ENCODE measurements at regions not wholly inside any gene's neighbourhood (a gene's known extent, or its start where the extent isn't known, plus 50 kb on each side); places are given as distances from the start of the nearest gene placed in this dataset.

DNA sequence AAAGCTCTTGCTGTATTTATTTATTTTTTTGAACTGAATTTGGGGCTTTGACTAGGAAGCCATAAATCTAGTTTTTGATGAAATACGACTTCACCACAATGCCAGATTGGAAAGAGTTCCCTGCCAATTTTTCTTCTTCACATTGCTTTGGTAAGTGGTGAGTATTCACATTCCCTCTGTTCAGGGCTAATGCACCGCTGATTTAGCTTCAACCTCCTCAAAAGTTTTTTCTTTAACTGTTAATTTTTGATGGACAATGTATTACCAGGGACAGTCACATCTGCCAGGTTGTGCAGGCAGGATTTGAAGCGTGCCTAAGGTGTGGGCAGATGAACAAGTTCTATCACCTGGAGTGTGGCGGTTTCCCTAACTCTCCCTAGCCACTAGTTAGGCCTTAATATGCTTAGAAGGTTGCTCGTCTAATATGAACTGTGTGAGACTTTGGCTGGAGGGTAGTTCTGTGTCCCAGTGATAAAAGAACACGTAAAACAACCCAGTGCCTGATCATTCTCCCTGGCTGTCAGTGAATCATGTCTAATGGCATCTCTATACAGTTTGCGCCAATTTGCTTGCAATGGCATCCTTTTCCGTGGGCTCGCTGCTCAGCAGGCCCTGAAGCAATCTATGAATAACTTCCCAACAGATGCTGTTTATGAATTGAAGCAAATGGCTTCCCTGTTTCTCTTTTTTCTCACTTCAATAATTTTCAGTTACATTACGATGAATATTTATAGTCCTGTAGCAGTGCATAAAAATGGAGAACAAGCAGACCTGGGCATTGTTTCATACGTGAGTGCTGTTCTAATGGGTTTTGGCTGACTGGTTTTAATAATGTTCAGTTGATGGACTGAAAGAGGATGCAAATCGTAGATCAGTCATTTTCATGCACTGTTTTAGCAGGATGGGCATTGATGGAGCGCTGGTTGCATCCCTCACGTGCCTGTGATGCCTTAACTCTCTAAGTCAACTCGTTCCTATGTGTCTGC lies 243.2 kb upstream of the SUCLG2 start:
- H3K9me2 ChIP-seq: no peaks in the 10 kb centered on the region
- no peak overlapping the region for H3K4me3 ChIP-seq (ENCODE audit: low read depth in 2 of 2, low read length in 1 of 2)
- TF ChIP-seq EZH2phosphoT487 (IDR thresholded peaks at IDR 0.05; ENCODE audit: borderline replicate concordance, low read depth): no peak
- no peak overlapping the region for H2AFZ ChIP-seq (ENCODE audit: low read depth)
- POLR2A ChIA-PET: no interaction called here
- no peaks in the 10 kb centered on the region for H3K79me2 ChIP-seq (ENCODE audit: insufficient read depth)
- no peaks in the 10 kb centered on the region for H3K9me3 ChIP-seq
- no peaks in the 10 kb centered on the region for H3K4me1 ChIP-seq (ENCODE audit: control insufficient read depth in 1 of 2, insufficient read depth in 2 of 2, low read depth in 1 of 2, low read length in 1 of 2)
- H3K4me2 ChIP-seq: no peak overlapping the region
- H3K36me3 ChIP-seq (replicated peaks in 1 of 2; ENCODE audit: control insufficient read depth in 1 of 2, insufficient read depth in 2 of 2, low read length in 1 of 2): no peaks in the 10 kb centered on the region
- H4K20me1 ChIP-seq (ENCODE audit: insufficient read depth): no peaks in the 10 kb centered on the region
- H3K9ac ChIP-seq: no peak overlapping the region
- H3K27me3 ChIP-seq (ENCODE audit: insufficient read depth): no peaks in the 10 kb centered on the region
- H3K27ac ChIP-seq (ENCODE audit: low read depth in 2 of 2, low read length in 1 of 2): no peak overlapping the region
- DNase-seq: no peak
- H3F3A ChIP-seq (replicated peaks; ENCODE audit: insufficient read depth): no peaks in the 10 kb centered on the region
- 37% methylated on average over 15 of the region's 15 CpGs for WGBS (ENCODE audit: low lambda C conversion rate)
- CTCF ChIA-PET: no interaction called here

DNA sequence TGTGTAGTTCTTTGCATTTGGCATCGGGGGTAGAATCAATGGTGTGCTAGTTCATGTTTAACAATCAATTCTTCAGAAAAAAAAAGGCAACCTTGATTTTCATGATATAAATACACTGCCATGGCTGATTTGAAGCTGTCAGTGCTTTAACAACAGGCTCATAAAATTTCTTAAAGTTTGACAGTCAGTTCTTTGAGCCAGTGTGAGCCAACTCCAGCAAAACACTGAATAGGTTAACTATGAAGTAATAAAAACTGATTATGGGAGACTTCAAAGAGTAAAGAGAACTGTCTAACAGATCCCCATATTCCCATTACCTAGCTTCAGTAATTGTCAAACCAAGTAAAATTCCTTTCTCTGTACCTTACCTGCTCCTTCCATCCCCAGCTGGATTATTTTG lies 241.7 kb upstream of the SUCLG2 start:
- Histone ChIP-seq H3F3A (replicated peaks; ENCODE audit: insufficient read depth) (no peaks in the 10 kb centered on the region), H3K4me1 (ENCODE audit: control insufficient read depth in 1 of 2, insufficient read depth in 2 of 2, low read depth in 1 of 2, low read length in 1 of 2) (no peaks in the 10 kb centered on the region), H3K4me3 (ENCODE audit: low read depth in 2 of 2, low read length in 1 of 2) (no peak overlapping the region), H3K4me2 (no peak overlapping the region), H3K9me3 (no peaks in the 10 kb centered on the region), H2AFZ (ENCODE audit: low read depth) (no peak overlapping the region), H3K27ac (ENCODE audit: low read depth in 2 of 2, low read length in 1 of 2) (no peak overlapping the region), H3K9me2 (no peaks in the 10 kb centered on the region), H3K27me3 (ENCODE audit: insufficient read depth) (no peaks in the 10 kb centered on the region), H3K79me2 (ENCODE audit: insufficient read depth) (no peaks in the 10 kb centered on the region), H4K20me1 (ENCODE audit: insufficient read depth) (no peaks in the 10 kb centered on the region), H3K9ac (no peak overlapping the region), H3K36me3 (replicated peaks in 1 of 2; ENCODE audit: control insufficient read depth in 1 of 2, insufficient read depth in 2 of 2, low read length in 1 of 2) (no peaks in the 10 kb centered on the region)
- TF ChIP-seq TAF1 (IDR thresholded peaks at IDR 0.05; ENCODE audit: borderline replicate concordance, low read depth, low read length) (no peak), FOXJ3 (CRISPR knock-in tag; IDR thresholded peaks at IDR 0.05) (no peak)
- no CpG with 5 or more reads among the region's 1 CpG for WGBS (ENCODE audit: low lambda C conversion rate)
- no peak for DNase-seq
- POLR2A ChIA-PET: no interaction called here
- CTCF ChIA-PET: interaction anchor here (0.9 kb wide), 1 partner anchor 106 kb away, joined by 3 read pairs; no protein-coding TSS in a partner anchor

DNA sequence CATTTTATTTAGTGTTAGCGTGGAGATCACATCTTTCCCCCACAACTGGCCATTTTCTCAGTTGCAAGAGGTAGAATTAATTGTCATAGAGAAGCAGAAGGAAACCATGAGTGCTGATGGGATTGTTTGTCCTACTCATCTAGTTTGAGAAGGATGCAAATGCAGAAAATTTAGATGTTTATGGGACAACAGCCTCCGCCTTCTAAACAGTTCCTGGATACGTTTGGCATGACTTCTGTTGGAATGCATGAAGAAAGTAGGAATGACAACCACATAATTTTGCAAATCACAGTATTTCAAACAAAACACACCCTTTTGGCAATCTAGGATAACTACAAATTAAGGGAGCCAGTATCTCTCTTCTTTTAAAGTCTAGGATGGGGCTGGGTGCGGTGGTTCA lies 240.1 kb upstream of the SUCLG2 start:
- no peak for TF ChIP-seq MEF2A (IDR thresholded peaks at IDR 0.05; ENCODE audit: borderline replicate concordance, low read depth)
- H4K20me1 ChIP-seq (ENCODE audit: insufficient read depth): no peaks in the 10 kb centered on the region
- no peaks in the 10 kb centered on the region for H3F3A ChIP-seq (replicated peaks; ENCODE audit: insufficient read depth)
- H3K27ac ChIP-seq (ENCODE audit: low read depth in 2 of 2, low read length in 1 of 2): no peak overlapping the region
- H3K4me1 ChIP-seq (ENCODE audit: control insufficient read depth in 1 of 2, insufficient read depth in 2 of 2, low read depth in 1 of 2, low read length in 1 of 2): no peaks in the 10 kb centered on the region
- no peak overlapping the region for H3K4me3 ChIP-seq (ENCODE audit: low read depth in 2 of 2, low read length in 1 of 2)
- H2AFZ ChIP-seq (ENCODE audit: low read depth): no peak overlapping the region
- no peaks in the 10 kb centered on the region for H3K9me3 ChIP-seq
- WGBS (ENCODE audit: low lambda C conversion rate): 18% methylated on average over 4 of the region's 4 CpGs
- CTCF ChIA-PET: no interaction called here
- H3K27me3 ChIP-seq (ENCODE audit: insufficient read depth): no peaks in the 10 kb centered on the region
- POLR2A ChIA-PET: no interaction called here
- no peaks in the 10 kb centered on the region for H3K36me3 ChIP-seq (replicated peaks in 1 of 2; ENCODE audit: control insufficient read depth in 1 of 2, insufficient read depth in 2 of 2, low read length in 1 of 2)
- H3K79me2 ChIP-seq (ENCODE audit: insufficient read depth): no peaks in the 10 kb centered on the region
- H3K9ac ChIP-seq: no peak overlapping the region
- no peak overlapping the region for H3K4me2 ChIP-seq
- no peaks in the 10 kb centered on the region for H3K9me2 ChIP-seq
- DNase-seq: no peak
